SK-N-SH (cell line): ENCODE measurements at regions not wholly inside any gene's neighbourhood (a gene's known extent, or its start where the extent isn't known, plus 50 kb on each side); places are given as distances from the start of the nearest gene placed in this dataset.

Source experiments
- CTCF ChIP-seq: fragments of 200-600 bp; sonication (generic); IDR thresholded peaks from 2 replicates; pipeline ENCODE4 v1.6.1; 2017; ENCODE audit warnings: antibody characterized with exemption, mild to moderate bottlenecking, moderate library complexity
- FOXJ3 ChIP-seq: sonication (generic); formaldehyde crosslinking; IDR thresholded peaks from 2 replicates; pipeline ENCODE4 v1.5.1; 2020; ENCODE audit warnings: mild to moderate bottlenecking, missing genetic modification reagents
- MAX ChIP-seq: IDR thresholded peaks from 2 replicates; pipeline ENCODE4 v1.4.0; 2012; ENCODE audit warnings: low read depth
- NFIC ChIP-seq: IDR thresholded peaks from 2 replicates; pipeline ENCODE4 v1.4.0; 2012; ENCODE audit warnings: borderline replicate concordance
- POLR2AphosphoS5 ChIP-seq: IDR thresholded peaks from 2 replicates; pipeline ENCODE4 v1.6.1; 2012; ENCODE audit warnings: low read depth, low read length

- TF ChIP-seq FOXJ3 (CRISPR knock-in tag) (no peak), CTCF (no peak), MAX (no peak), NFIC (no peak), POLR2AphosphoS5 (no peak)
Observed at GRCh38 chr18:28350821-28351220, 173.9 kb upstream of the CDH2 start.
